GM12892 (cell line): ENCODE measurements at regions not wholly inside any gene's neighbourhood (a gene's known extent, or its start where the extent isn't known, plus 50 kb on each side); places are given as distances from the start of the nearest gene placed in this dataset.

ENCODE experiments used
- POLR2A ChIP-seq: IDR thresholded peaks from 2 replicates; pipeline ENCODE4 v1.6.1; 2011; ENCODE audit warnings: low read depth, low read length, control low read depth
- POLR2AphosphoS5 ChIP-seq: IDR thresholded peaks from 2 replicates; pipeline ENCODE4 v1.6.1; 2011; ENCODE audit warnings: low read depth, low read length, control low read depth
- TAF1 ChIP-seq: IDR thresholded peaks from 2 replicates; pipeline ENCODE4 v1.6.1; 2011; ENCODE audit warnings: low read depth, mild to moderate bottlenecking, control low read depth, low read length, borderline replicate concordance

GRCh38 chr16:14005335-14005734 lies 65.8 kb upstream of the MRTFB start:
- no peak for TF ChIP-seq POLR2A
- TF ChIP-seq POLR2AphosphoS5 = no peak
- no peak for TF ChIP-seq TAF1
